ENCODE measurements at regions not wholly inside any gene's neighbourhood (a gene's known extent, or its start where the extent isn't known, plus 50 kb on each side); places are given as distances from the start of the nearest gene placed in this dataset.
A peak's percentile ranks its signal among the peaks of the same experiment; 100 is the strongest.

DNA sequence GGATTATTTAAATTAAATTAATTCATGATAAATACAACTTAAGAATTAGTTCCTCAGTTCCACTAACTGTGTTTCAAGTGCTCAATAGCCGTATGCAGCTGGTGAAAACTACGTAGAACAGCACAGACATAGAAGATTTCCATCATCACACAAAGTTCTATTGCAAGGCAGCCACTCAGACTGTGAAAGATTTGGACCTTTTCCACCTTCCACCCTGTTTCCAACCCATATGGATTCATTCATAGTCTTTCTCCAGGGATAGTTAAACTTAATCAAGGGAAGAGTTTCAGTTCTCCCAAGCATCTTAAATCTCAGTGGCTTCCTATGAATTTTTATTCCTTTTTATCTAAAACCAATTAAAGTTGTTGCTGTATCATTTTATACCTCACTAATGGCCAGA, 2030.8 kb downstream of the SUCLG1 start:
- H3K4me3 ChIP-seq (ENCODE audit: low read length): no peak overlapping the region
- H3K4me3 Mint-ChIP-seq: no peak overlapping the region
- H3K27me3 Mint-ChIP-seq: no peaks in the 10 kb centered on the region
- H3K4me1 ChIP-seq (ENCODE audit: control insufficient read depth in 2 of 2, insufficient read depth in 2 of 2, low read length in 2 of 2): no peaks in the 10 kb centered on the region
- DNase-seq: no peak
- no peaks in the 10 kb centered on the region for H3K4me1 Mint-ChIP-seq
- no peaks in the 10 kb centered on the region for H3K27me3 ChIP-seq (ENCODE audit: control insufficient read depth in 2 of 2, insufficient read depth in 2 of 2, low read length in 2 of 2)
- POLR2A ChIA-PET: no interaction called here
- no peaks in the 10 kb centered on the region for H3K9me3 ChIP-seq (ENCODE audit: control insufficient read depth in 2 of 3, low read length in 3 of 3)
- no peak overlapping the region for H3K27ac Mint-ChIP-seq
- H3K36me3 Mint-ChIP-seq: no peaks in the 10 kb centered on the region
- intact Hi-C loops (cut with micrococcal nuclease): no loop called here
- peaks cover 0 to 27% (median 5%) of the 10 kb centered on the region in 11 donors for H3K9me3 Mint-ChIP-seq
- no peak overlapping the region for H3K27ac ChIP-seq (ENCODE audit: low read depth, low read length)
- CTCF ChIA-PET: no interaction called here
- no peak for ATAC-seq
- no peaks in the 10 kb centered on the region for H3K36me3 ChIP-seq (ENCODE audit: control insufficient read depth in 2 of 3, insufficient read depth in 3 of 3, low read length in 3 of 3)

DNA sequence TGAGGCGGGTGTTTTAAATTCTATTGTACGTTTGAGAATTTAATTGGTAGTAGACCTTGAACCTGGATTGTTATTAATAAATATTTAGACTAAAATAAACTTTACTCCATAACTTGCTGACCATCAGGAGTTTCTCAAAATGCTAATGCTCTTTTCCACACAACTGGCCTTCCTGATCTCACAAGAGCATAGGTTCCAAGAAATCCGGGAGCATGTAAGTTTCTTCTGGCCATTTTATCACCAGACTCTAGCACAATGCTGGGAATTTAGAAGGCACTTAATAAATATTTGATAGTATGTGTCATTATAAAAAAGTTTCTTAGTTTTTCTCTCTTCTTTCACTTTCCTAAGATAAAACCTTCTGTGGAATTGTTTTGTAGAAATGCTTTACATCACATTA, 2047.1 kb downstream of the SUCLG1 start:
- Mint-ChIP-seq H3K4me3 (no peak overlapping the region), H3K36me3 (no peaks in the 10 kb centered on the region), H3K9me3 (peaks cover 0 to 17% (median 4%) of the 10 kb centered on the region in 11 donors), H3K27ac (no peak overlapping the region), H3K4me1 (no peaks in the 10 kb centered on the region), H3K27me3 (no peaks in the 10 kb centered on the region)
- no peaks in the 10 kb centered on the region for H3K4me1 ChIP-seq (ENCODE audit: control insufficient read depth in 2 of 2, insufficient read depth in 2 of 2, low read length in 2 of 2)
- no peaks in the 10 kb centered on the region for H3K9me3 ChIP-seq (ENCODE audit: control insufficient read depth in 2 of 3, low read length in 3 of 3)
- no peak overlapping the region for H3K4me3 ChIP-seq (ENCODE audit: low read length)
- H3K27ac ChIP-seq (ENCODE audit: low read depth, low read length): no peak overlapping the region
- ChIA-PET CTCF (no interaction called here), POLR2A (no interaction called here)
- no peak for ATAC-seq
- intact Hi-C loops (cut with micrococcal nuclease): no loop called here
- H3K27me3 ChIP-seq (ENCODE audit: control insufficient read depth in 2 of 2, insufficient read depth in 2 of 2, low read length in 2 of 2): no peaks in the 10 kb centered on the region
- DNase-seq: no peak
- H3K36me3 ChIP-seq (ENCODE audit: control insufficient read depth in 2 of 3, insufficient read depth in 3 of 3, low read length in 3 of 3): no peaks in the 10 kb centered on the region

DNA sequence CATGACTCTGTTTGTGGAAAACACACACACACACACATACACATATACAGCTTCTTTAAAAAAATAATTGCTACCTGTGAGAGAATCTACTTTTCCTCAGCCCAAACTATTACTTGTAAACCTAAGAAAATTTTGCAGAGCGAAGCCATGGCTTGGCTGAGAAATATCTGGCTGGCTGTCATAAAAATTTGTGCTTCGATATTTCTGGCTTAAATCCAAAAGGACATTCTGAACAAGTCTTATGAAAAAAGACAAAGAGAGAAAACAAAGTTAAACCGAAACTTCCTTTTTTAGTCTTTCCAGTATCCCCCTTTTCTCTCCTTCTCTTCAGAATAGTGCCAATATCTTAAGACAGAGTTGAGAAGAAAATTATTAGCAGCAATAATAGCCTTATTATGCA, 2048.0 kb downstream of the SUCLG1 start:
- Histone ChIP-seq H3K27me3 (ENCODE audit: control insufficient read depth in 2 of 2, insufficient read depth in 2 of 2, low read length in 2 of 2) (no peaks in the 10 kb centered on the region), H3K9me3 (ENCODE audit: control insufficient read depth in 2 of 3, low read length in 3 of 3) (no peaks in the 10 kb centered on the region), H3K36me3 (ENCODE audit: control insufficient read depth in 2 of 3, insufficient read depth in 3 of 3, low read length in 3 of 3) (no peaks in the 10 kb centered on the region), H3K27ac (ENCODE audit: low read depth, low read length) (no peak overlapping the region), H3K4me1 (ENCODE audit: control insufficient read depth in 2 of 2, insufficient read depth in 2 of 2, low read length in 2 of 2) (no peaks in the 10 kb centered on the region), H3K4me3 (ENCODE audit: low read length) (no peak overlapping the region)
- Mint-ChIP-seq H3K4me1 (no peaks in the 10 kb centered on the region), H3K9me3 (peaks cover 0 to 20% (median 4%) of the 10 kb centered on the region in 11 donors), H3K27ac (no peak overlapping the region), H3K27me3 (no peaks in the 10 kb centered on the region), H3K36me3 (no peaks in the 10 kb centered on the region), H3K4me3 (no peak overlapping the region)
- CTCF ChIA-PET: no interaction called here
- no peak for ATAC-seq
- POLR2A ChIA-PET: no interaction called here
- no peak for DNase-seq
- intact Hi-C loops (cut with micrococcal nuclease): no loop called here

DNA sequence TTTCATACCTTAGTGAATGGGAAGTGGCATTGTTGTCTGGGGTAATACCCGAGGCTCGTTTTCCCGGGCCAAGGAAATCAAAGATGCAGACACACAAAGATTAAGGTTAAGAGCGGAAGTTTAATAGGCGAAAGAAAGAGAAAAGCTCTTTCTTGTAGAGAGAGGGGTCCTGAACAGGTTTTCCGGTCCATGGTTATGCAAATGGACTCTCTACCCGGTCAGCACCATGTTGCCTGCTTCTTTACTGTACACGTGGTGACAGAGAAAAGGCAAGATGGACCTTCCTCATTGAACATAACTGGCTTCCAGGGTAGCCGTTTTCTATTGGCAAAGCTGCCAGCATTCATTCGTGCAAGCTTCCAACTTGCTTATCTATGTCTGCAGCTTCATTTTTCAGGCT, 2063.5 kb downstream of the SUCLG1 start:
- Mint-ChIP-seq H3K9me3 (peaks cover 0 to 18% (median 4%) of the 10 kb centered on the region in 11 donors), H3K4me1 (no peaks in the 10 kb centered on the region), H3K36me3 (no peaks in the 10 kb centered on the region), H3K27ac (no peak overlapping the region), H3K27me3 (no peaks in the 10 kb centered on the region), H3K4me3 (no peak overlapping the region)
- Histone ChIP-seq H3K4me3 (ENCODE audit: low read length) (no peak overlapping the region), H3K36me3 (ENCODE audit: control insufficient read depth in 2 of 3, insufficient read depth in 3 of 3, low read length in 3 of 3) (no peaks in the 10 kb centered on the region), H3K4me1 (ENCODE audit: control insufficient read depth in 2 of 2, insufficient read depth in 2 of 2, low read length in 2 of 2) (no peaks in the 10 kb centered on the region), H3K27me3 (ENCODE audit: control insufficient read depth in 2 of 2, insufficient read depth in 2 of 2, low read length in 2 of 2) (no peaks in the 10 kb centered on the region), H3K27ac (ENCODE audit: low read depth, low read length) (no peak overlapping the region), H3K9me3 (ENCODE audit: control insufficient read depth in 2 of 3, low read length in 3 of 3) (no peaks in the 10 kb centered on the region)
- ChIA-PET CTCF (no interaction called here), POLR2A (no interaction called here)
- DNase-seq (no peak), ATAC-seq (no peak)
- intact Hi-C loops (cut with micrococcal nuclease): no loop called here

DNA sequence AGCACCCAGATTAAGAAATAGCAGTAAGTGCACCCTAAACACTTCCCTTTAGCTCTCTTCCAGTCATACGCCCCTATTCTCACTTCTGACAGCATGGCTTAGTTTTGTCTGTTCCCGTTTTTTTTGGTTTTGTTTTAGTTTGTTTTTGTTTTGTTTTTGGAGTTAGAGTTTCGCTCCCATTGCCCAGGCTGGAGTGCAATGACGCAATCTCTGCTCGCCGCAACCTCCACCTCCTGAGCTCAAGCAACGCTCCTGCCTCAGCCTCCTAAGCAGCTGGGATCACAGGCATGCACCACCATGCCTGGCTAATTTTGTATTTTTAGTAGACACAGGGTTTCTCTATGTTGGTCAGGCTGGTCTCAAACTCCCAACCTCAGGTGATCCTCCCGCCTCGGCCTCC, 2067.7 kb downstream of the SUCLG1 start:
- DNase-seq: no peak

DNA sequence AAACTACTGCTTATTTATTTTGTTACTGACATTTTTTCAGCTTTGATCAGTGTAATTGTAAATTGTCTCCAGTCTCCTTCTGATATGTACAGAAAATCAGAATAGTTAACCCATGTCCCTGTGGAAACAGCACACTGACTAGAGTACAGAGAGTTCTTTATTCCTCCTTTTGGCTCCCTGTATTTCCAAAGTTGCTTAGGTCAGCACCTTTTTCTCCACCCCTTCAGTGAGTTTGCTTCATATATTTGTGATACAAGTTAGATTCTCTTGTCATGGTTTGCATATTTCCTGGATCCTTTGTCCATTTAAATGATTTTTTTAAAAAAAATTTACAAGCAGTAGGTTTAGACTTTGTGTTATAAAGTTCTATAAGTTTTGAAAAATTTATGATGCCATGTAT, 2051.1 kb upstream of the LRRTM1 start:
- no peak for ATAC-seq
- Mint-ChIP-seq H3K4me3 (no peak overlapping the region), H3K27ac (no peak overlapping the region), H3K9me3 (peaks cover 0 to 26% (median 7%) of the 10 kb centered on the region in 11 donors), H3K4me1 (no peaks in the 10 kb centered on the region), H3K36me3 (no peaks in the 10 kb centered on the region), H3K27me3 (no peaks in the 10 kb centered on the region)
- no peak overlapping the region for H3K27ac ChIP-seq (ENCODE audit: low read depth, low read length)
- H3K4me1 ChIP-seq (ENCODE audit: control insufficient read depth in 2 of 2, insufficient read depth in 2 of 2, low read length in 2 of 2): no peaks in the 10 kb centered on the region
- ChIA-PET POLR2A (no interaction called here), CTCF (interaction anchor here (0.6 kb wide), 1 partner anchor 687 kb away, joined by 4 read pairs; no protein-coding TSS in a partner anchor)
- H3K36me3 ChIP-seq (ENCODE audit: control insufficient read depth in 2 of 3, insufficient read depth in 3 of 3, low read length in 3 of 3): no peaks in the 10 kb centered on the region
- no peaks in the 10 kb centered on the region for H3K9me3 ChIP-seq (ENCODE audit: control insufficient read depth in 2 of 3, low read length in 3 of 3)
- no peak for DNase-seq
- intact Hi-C loops (cut with micrococcal nuclease): no loop called here
- H3K27me3 ChIP-seq (ENCODE audit: control insufficient read depth in 2 of 2, insufficient read depth in 2 of 2, low read length in 2 of 2): no peaks in the 10 kb centered on the region
- no peak overlapping the region for H3K4me3 ChIP-seq (ENCODE audit: low read length)

More for the DNA sequence above, 2067.7 kb downstream of the SUCLG1 start:
- no peak for ATAC-seq
- no peak overlapping the region for H3K27ac ChIP-seq (ENCODE audit: low read depth, low read length)
- H3K36me3 ChIP-seq (ENCODE audit: control insufficient read depth in 2 of 3, insufficient read depth in 3 of 3, low read length in 3 of 3): no peaks in the 10 kb centered on the region
- Mint-ChIP-seq H3K9me3 (peaks cover 0 to 18% (median 5%) of the 10 kb centered on the region in 11 donors), H3K27ac (peak overlapping the region in 1 of 9 donors; percentile 49), H3K36me3 (no peaks in the 10 kb centered on the region), H3K4me1 (no peaks in the 10 kb centered on the region), H3K4me3 (no peak overlapping the region), H3K27me3 (no peaks in the 10 kb centered on the region)
- H3K4me3 ChIP-seq (ENCODE audit: low read length): no peak overlapping the region
- CTCF ChIA-PET: interaction anchor here (1.1 kb wide), 1 partner anchor 9 kb away, joined by 3 read pairs; no protein-coding TSS in a partner anchor
- POLR2A ChIA-PET: no interaction called here
- intact Hi-C loops (cut with micrococcal nuclease): no loop called here
- no peaks in the 10 kb centered on the region for H3K27me3 ChIP-seq (ENCODE audit: control insufficient read depth in 2 of 2, insufficient read depth in 2 of 2, low read length in 2 of 2)
- H3K4me1 ChIP-seq (ENCODE audit: control insufficient read depth in 2 of 2, insufficient read depth in 2 of 2, low read length in 2 of 2): no peaks in the 10 kb centered on the region
- H3K9me3 ChIP-seq (ENCODE audit: control insufficient read depth in 2 of 3, low read length in 3 of 3): no peaks in the 10 kb centered on the region

DNA sequence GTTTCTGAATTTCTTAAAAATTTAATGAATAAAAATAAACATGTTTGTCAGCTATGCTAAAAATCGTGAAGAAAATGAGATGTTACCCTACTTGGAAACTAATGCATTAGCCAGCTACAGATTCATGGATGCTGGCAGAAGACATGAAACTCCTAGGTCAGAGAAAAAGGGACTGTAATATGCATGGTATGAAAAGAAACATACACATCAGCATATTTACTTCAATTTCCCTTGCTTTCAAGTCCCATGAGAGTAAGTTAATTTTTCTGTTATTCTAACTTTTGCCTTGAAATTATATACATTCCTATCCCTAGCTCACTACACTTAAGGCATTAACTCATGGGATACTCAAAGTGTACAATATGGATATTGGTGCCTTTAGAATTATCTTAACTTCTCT, 2041.4 kb upstream of the LRRTM1 start:
- Mint-ChIP-seq H3K36me3 (no peaks in the 10 kb centered on the region), H3K4me1 (no peaks in the 10 kb centered on the region), H3K4me3 (no peak overlapping the region), H3K27me3 (no peaks in the 10 kb centered on the region), H3K9me3 (peaks cover 0 to 9% (median 2%) of the 10 kb centered on the region in 11 donors), H3K27ac (no peak overlapping the region)
- Histone ChIP-seq H3K27me3 (ENCODE audit: control insufficient read depth in 2 of 2, insufficient read depth in 2 of 2, low read length in 2 of 2) (no peaks in the 10 kb centered on the region), H3K36me3 (ENCODE audit: control insufficient read depth in 2 of 3, insufficient read depth in 3 of 3, low read length in 3 of 3) (no peaks in the 10 kb centered on the region), H3K4me1 (ENCODE audit: control insufficient read depth in 2 of 2, insufficient read depth in 2 of 2, low read length in 2 of 2) (no peaks in the 10 kb centered on the region), H3K9me3 (ENCODE audit: control insufficient read depth in 2 of 3, low read length in 3 of 3) (no peaks in the 10 kb centered on the region), H3K27ac (ENCODE audit: low read depth, low read length) (no peak overlapping the region), H3K4me3 (ENCODE audit: low read length) (no peak overlapping the region)
- intact Hi-C loops (cut with micrococcal nuclease): no loop called here
- CTCF ChIA-PET: no interaction called here
- ATAC-seq (no peak), DNase-seq (no peak)
- POLR2A ChIA-PET: no interaction called here
